Endothelial cell of umbilical vein (primary cell): ENCODE measurements at regions not wholly inside any gene's neighbourhood (a gene's known extent, or its start where the extent isn't known, plus 50 kb on each side); places are given as distances from the start of the nearest gene placed in this dataset.

Source experiments
- BruUV-seq: library from RNA; stranded (reverse); fragments of 400-500 nt; replicated peaks from 2 replicates; lab custom pipeline; 2021; lab: Mats Ljungman, UMichigan
- CTCF ChIA-PET: fragments of 300-600, 350-600 bp; sonication (Branson Sonifier 250); formaldehyde crosslinking; loops from one replicate; lab custom pipeline; 2021; ENCODE audit warnings: antibody characterized with exemption, inconsistent platforms; lab: Charles Lee
- POLR2A ChIA-PET: fragments of 300-600, 350-600 bp; sonication (Branson Sonifier 250); formaldehyde crosslinking; loops from one replicate; lab custom pipeline; 2021; ENCODE audit warnings: antibody characterized with exemption, inconsistent platforms; lab: Charles Lee
- DNase-seq: peaks from one replicate; pipeline ENCODE4 v3.0.0-alpha.2; 2011; ENCODE audit warnings: low read depth, low spot score
- FAIRE-seq: peaks from 2 replicates; lab custom pipeline; 2011; peaks lifted over from hg19 to GRCh38; lab: Jason Lieb, UNC
- H2AFZ ChIP-seq: 2 replicates; pipeline ENCODE4 v1.6.0; 2012; ENCODE audit warnings: low read depth, low read length, control low read depth, inconsistent platforms
- H3K27ac ChIP-seq: 2 replicates; pipeline ENCODE4 v1.5.1; 2011; ENCODE audit warnings: low read depth, mild to moderate bottlenecking, control low read depth, low read length, moderate library complexity; ENCODE audit not compliant: insufficient read depth
- H3K27me3 ChIP-seq, 2 experiments: 2 replicates each; pipeline versions ENCODE4 v1.6.0 to v1.6.1; 2011; ENCODE audit warnings: low read length in 2 of 2, mixed read lengths in 1 of 2; ENCODE audit not compliant: control insufficient read depth in 2 of 2, insufficient read depth in 2 of 2
- H3K36me3 ChIP-seq, 2 experiments: 2 replicates in 1 of 2; 3 replicates in 1 of 2; pipeline ENCODE4 v1.5.1; 2011; ENCODE audit warnings: low read length in 2 of 2, mild to moderate bottlenecking in 1 of 2, moderate library complexity in 1 of 2; ENCODE audit not compliant: control insufficient read depth in 2 of 2, insufficient read depth in 2 of 2; ENCODE audit errors: extremely low read depth in 1 of 2
- H3K4me1 ChIP-seq: 3 replicates; pipeline ENCODE4 v1.5.1; 2011; ENCODE audit warnings: mild to moderate bottlenecking, low read length; ENCODE audit not compliant: control insufficient read depth, insufficient read depth; ENCODE audit errors: extremely low read depth
- H3K4me2 ChIP-seq: 2 replicates; pipeline ENCODE4 v1.6.1; 2011; ENCODE audit warnings: low read length, control low read depth, mixed read lengths; ENCODE audit not compliant: insufficient read depth
- H3K4me3 ChIP-seq, 3 experiments: fragments of 200-600 bp in 1 of 3; sonication (generic), shearing (Covaris generic) in 1 of 3; replicated peaks in 1 of 3; 2 replicates each; pipeline ENCODE4 v1.5.1; 2011 to 2016; ENCODE audit warnings: control low read depth in 3 of 3, low read length in 3 of 3, mild to moderate bottlenecking in 2 of 3, inconsistent platforms in 1 of 3, low read depth in 1 of 3, moderate library complexity in 1 of 3; ENCODE audit not compliant: insufficient read depth in 1 of 3
- H3K79me2 ChIP-seq: 2 replicates; pipeline ENCODE4 v1.6.0; 2012; ENCODE audit warnings: low read length, inconsistent platforms; ENCODE audit not compliant: control insufficient read depth, insufficient read depth
- H3K9ac ChIP-seq: replicated peaks from 2 replicates; pipeline ENCODE3; 2011; ENCODE audit warnings: low read length, control low read depth; ENCODE audit not compliant: insufficient read depth; ENCODE audit errors: extremely low read depth
- H3K9me1 ChIP-seq: replicated peaks from 3 replicates; pipeline ENCODE4 v1.6.0; 2011; ENCODE audit warnings: mild to moderate bottlenecking, low read length; ENCODE audit not compliant: control insufficient read depth, insufficient read depth; ENCODE audit errors: extremely low read depth
- H3K9me3 ChIP-seq: replicated peaks from 2 replicates; pipeline ENCODE4 v1.5.1; 2012; ENCODE audit warnings: low read length, inconsistent platforms; ENCODE audit not compliant: control insufficient read depth, insufficient read depth
- H4K20me1 ChIP-seq: replicated peaks from 2 replicates; pipeline ENCODE3; 2011; ENCODE audit warnings: mild to moderate bottlenecking, low read length; ENCODE audit not compliant: control insufficient read depth, insufficient read depth; ENCODE audit errors: extremely low read depth
- CTCF ChIP-seq, 2 donors: IDR thresholded peaks; 1 replicate in 1 of 2; 2 replicates in 1 of 2; pipeline ENCODE4 v1.5.1; 2011; ENCODE audit warnings: low read length in 2 of 2, mild to moderate bottlenecking in 2 of 2, moderate library complexity in 2 of 2, control low read depth in 1 of 2, inconsistent platforms in 1 of 2, low read depth in 1 of 2; ENCODE audit not compliant: insufficient read depth in 1 of 2; ENCODE audit errors: extremely low read depth in 1 of 2
- EZH2 ChIP-seq: IDR thresholded peaks from 2 replicates; pipeline ENCODE4 v1.6.1; 2012; ENCODE audit warnings: borderline replicate concordance, low read depth, mild to moderate bottlenecking, moderate library complexity, low read length, inconsistent platforms; ENCODE audit not compliant: severe bottlenecking
- FOS ChIP-seq: IDR thresholded peaks from 2 replicates; pipeline ENCODE4 v1.6.1; 2011; ENCODE audit warnings: mild to moderate bottlenecking, low read length, moderate library complexity, borderline replicate concordance; ENCODE audit not compliant: insufficient read depth
- GATA2 ChIP-seq: IDR thresholded peaks from 2 replicates; pipeline ENCODE4 v1.7.0; 2011; ENCODE audit warnings: low read depth, mild to moderate bottlenecking, moderate library complexity, mixed read lengths, low read length; ENCODE audit not compliant: insufficient read length, insufficient read depth
- JUN ChIP-seq: IDR thresholded peaks from 2 replicates; pipeline ENCODE4 v1.6.1; 2011; ENCODE audit warnings: borderline replicate concordance, low read depth; ENCODE audit not compliant: insufficient read length, insufficient read depth
- MAX ChIP-seq: IDR thresholded peaks from 2 replicates; pipeline ENCODE4 v1.6.1; 2011; ENCODE audit not compliant: insufficient read depth, insufficient read length
- MYC ChIP-seq: IDR thresholded peaks from one replicate; pipeline ENCODE4 v1.6.1; 2011; ENCODE audit warnings: mild to moderate bottlenecking, low read depth, low read length
- POLR2A ChIP-seq: IDR thresholded peaks from 2 replicates; pipeline ENCODE4 v1.6.1; 2012; ENCODE audit warnings: low read depth, mild to moderate bottlenecking, control low read depth, low read length
- POLR2AphosphoS5 ChIP-seq: IDR thresholded peaks from 2 replicates; pipeline ENCODE4 v1.6.1; 2012; ENCODE audit warnings: low read depth, mild to moderate bottlenecking, control low read depth, low read length, moderate library complexity; ENCODE audit not compliant: insufficient read depth
- dilution Hi-C: fragments of 300-500 bp; cut with MboI; formaldehyde crosslinking; loops from one replicate; pipeline ENCODE4 v1.15.0; 2019; ENCODE audit warnings: low sequenced_read_pairs; ENCODE audit not compliant: extremely low pct_ligation_motif_present
- intact Hi-C: fragments of 100-400 bp; cut with micrococcal nuclease; formaldehyde crosslinking; loops from one replicate; pipeline ENCODE4 v1.10.0; 2022

GRCh38 chr10:76667408-76668370 is 969.9 kb downstream of the KCNMA1 start:
- Histone ChIP-seq H3K4me1 (no peaks in the 10 kb centered on the region), H3K27me3 (no peaks in the 10 kb centered on the region), H4K20me1 (no peaks in the 10 kb centered on the region), H3K79me2 (no peaks in the 10 kb centered on the region), H3K36me3 (no peaks in the 10 kb centered on the region), H2AFZ (no peak overlapping the region), H3K9ac (no peak overlapping the region), H3K4me3 (no peak overlapping the region), H3K9me1 (no peaks in the 10 kb centered on the region), H3K9me3 (no peaks in the 10 kb centered on the region), H3K27ac (no peak overlapping the region), H3K4me2 (no peak overlapping the region)
- intact Hi-C loops (no loop called here), dilution Hi-C loops (no loop called here)
- FAIRE-seq (no peak), DNase-seq (no peak)
- TF ChIP-seq FOS (no peak), EZH2 (no peak), POLR2AphosphoS5 (no peak), JUN (no peak), GATA2 (no peak), MAX (no peak), MYC (no peak), CTCF (IDR thresholded peaks at IDR 0.05; ENCODE audit: extremely low read depth in 1 of 2, insufficient read depth in 1 of 2, low read depth in 1 of 2, low read length in 2 of 2) (no peak), POLR2A (no peak)
- BruUV-seq = no TSS peak
- ChIA-PET POLR2A (interaction anchor here (0.7 kb wide), 1 partner anchor 90 kb away, joined by 4 read pairs; no protein-coding TSS in a partner anchor), CTCF (interaction anchor here (0.7 kb wide), 1 partner anchor 912 kb away, joined by 5 read pairs; no protein-coding TSS in a partner anchor)
